Activated T-cell treated with anti-CD3 and anti-CD28 coated beads, Interleukin-2, amount 50 U/mL, for 4 hours (primary cell): ENCODE measurements at regions not wholly inside any gene's neighbourhood (a gene's known extent, or its start where the extent isn't known, plus 50 kb on each side); places are given as distances from the start of the nearest gene placed in this dataset.

Source experiments
- ATAC-seq, 2 donors: fragments of 200-7000 bp; cut with Tn5 transposase; one replicate each; pipeline ENCODE4 v1.10.0; 2021
- DNase-seq: peaks from one replicate; pipeline ENCODE4 v3.0.0-alpha.2; 2020
- H3K27me3 Mint-ChIP-seq: one replicate; pipeline ENCODE4 v1.8.0; 2021; ENCODE audit warnings: low read depth, mixed read lengths
- H3K36me3 Mint-ChIP-seq: one replicate; pipeline ENCODE4 v1.8.0; 2022; ENCODE audit warnings: mixed read lengths; ENCODE audit not compliant: insufficient read depth
- H3K4me1 Mint-ChIP-seq: one replicate; pipeline ENCODE4 v1.8.0; 2021; ENCODE audit warnings: low read depth, mixed read lengths
- H3K4me3 Mint-ChIP-seq: one replicate; pipeline ENCODE4 v1.8.0; 2021; ENCODE audit warnings: mild to moderate bottlenecking, moderate library complexity, mixed read lengths
- H3K9me3 Mint-ChIP-seq: one replicate; pipeline ENCODE4 v1.8.0; 2021; ENCODE audit warnings: mixed read lengths

DNA sequence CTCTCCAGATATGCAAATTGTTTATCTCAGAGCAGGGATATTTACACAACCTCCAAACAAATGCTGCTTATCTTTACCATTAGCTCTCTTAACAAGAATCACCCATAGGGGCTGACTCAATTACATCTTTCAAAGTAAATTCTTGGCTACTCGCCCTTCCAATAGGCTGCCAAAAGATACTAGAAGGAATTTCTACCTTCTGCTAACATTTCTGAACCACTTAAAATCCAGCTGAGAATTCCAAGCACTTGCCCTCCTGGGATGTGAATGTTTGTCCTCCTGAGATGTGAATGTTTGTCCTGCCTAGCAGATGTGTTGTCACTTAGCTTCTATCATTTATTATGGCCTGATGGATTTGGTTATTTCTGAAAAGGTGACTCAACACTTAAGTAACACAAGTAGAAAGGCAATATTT, 388.0 kb downstream of the GJA1 start:
- Mint-ChIP-seq H3K9me3 (peaks cover 23% of the 10 kb centered on the region), H3K4me3 (no peak overlapping the region), H3K4me1 (no peaks in the 10 kb centered on the region), H3K27me3 (no peaks in the 10 kb centered on the region), H3K36me3 (no peaks in the 10 kb centered on the region)
- DNase-seq (no peak), ATAC-seq (no peak)

DNA sequence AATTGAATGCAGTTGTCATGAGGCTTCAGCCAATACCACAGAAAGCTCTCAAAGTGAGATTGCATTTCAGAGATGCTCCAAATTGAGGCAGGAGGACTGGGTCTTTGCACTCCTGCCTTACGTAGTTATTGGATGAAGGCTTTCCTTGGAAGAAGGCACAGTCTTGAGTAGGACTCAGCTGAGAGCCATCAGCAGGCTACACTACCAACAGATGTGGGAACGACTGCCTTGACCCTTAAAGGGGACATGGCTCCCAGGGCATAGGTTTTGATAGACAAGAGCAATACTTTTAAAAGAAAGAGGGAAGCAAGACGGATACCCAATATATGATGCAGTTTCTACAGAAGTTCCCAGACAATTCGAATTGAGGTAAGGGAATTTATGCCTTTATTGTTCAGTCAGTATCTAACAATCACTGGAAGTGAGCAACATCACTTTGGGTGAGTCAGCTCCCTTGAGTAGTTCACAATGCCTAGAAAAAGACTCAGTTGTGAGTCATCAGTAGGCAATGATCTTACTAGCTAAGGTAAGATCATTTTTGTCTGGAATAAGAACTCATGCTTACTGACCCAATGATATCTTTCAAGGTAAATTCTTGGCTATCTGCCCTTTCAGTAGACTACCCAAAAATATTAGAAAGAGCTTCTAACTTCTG, 390.8 kb downstream of the GJA1 start:
- H3K36me3 Mint-ChIP-seq = no peaks in the 10 kb centered on the region
- ATAC-seq (peak; percentile 62 to 67), DNase-seq (no peak)
- H3K4me3 Mint-ChIP-seq = no peak overlapping the region
- no peaks in the 10 kb centered on the region for H3K4me1 Mint-ChIP-seq
- no peaks in the 10 kb centered on the region for H3K27me3 Mint-ChIP-seq
- H3K9me3 Mint-ChIP-seq = peaks cover 6% of the 10 kb centered on the region

DNA sequence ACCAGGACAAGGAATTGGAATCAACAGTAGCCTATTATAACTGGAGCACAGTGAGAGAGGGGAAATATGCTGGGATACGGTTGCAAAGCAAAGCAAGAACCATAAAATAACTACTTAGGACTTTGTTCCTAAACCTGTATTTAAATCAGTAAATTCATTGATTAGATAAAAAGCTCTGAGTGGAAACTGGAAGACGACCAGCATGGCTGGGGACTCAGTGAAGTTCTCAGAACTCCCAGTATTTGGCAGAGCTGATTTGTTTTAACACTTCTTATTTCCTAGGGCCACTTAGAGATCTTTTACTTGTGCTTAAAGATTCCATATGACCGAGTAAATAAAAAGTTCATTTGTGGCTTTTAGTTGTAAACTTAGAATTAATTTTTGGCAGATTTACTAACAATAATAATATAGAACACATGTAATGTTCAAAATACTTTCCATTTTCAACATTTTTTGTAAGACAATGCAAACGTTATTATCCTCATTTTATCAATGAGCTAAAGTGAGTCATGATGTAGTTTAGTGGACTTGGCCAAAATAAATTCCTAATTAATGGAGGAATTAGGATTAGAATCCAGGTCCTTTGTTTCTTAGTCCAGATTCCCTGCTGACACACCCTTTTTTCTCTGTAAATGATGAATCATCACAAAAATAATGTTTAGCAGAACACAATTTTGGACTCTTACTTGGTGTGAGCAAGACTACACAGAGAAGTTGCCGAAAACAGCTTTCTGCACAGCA, 392.9 kb downstream of the GJA1 start:
- Mint-ChIP-seq H3K4me1 (no peaks in the 10 kb centered on the region), H3K9me3 (no peaks in the 10 kb centered on the region), H3K4me3 (no peak overlapping the region), H3K27me3 (no peaks in the 10 kb centered on the region), H3K36me3 (no peaks in the 10 kb centered on the region)
- ATAC-seq = no peak
- no peak for DNase-seq

DNA sequence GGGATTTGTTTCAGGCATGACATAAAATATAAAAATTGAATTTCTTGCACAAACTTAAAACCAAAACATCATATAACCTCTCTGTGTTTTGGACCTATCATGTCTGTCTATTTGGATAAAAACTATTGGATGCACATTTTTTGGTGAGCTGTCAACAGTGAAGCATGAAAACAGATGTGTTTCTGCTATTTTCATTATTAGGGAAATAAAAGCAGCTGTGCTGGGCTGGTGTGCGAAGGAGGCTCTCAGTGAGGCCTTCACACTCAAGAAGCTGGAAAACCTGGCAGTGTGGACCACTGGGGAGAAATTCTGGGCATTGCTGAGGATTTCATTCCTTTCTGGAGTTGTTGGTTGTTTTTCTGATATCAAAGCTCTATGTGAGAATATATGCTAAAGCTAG, 395.3 kb downstream of the GJA1 start:
- H3K36me3 Mint-ChIP-seq = no peaks in the 10 kb centered on the region
- H3K4me1 Mint-ChIP-seq = no peaks in the 10 kb centered on the region

DNA sequence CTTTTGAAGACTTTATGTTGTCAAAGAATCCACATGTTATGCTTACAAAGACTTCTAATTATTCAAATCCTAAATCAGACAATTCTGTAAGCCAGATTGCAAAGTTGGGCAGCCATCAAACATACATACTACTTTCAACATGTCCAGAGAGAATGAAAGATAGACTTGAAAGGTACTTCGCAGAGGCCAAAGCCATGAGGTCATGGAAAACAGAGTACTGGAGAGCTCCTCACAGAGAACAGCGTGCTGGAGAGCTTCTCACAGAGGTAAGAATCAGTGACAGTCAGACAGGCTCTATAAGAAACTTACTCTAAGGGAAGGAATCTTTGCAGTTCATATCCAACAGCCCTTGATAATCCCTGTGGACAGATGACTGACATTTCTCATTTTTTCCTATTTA, 400.2 kb downstream of the GJA1 start:
- Mint-ChIP-seq H3K4me3 (no peak overlapping the region), H3K36me3 (no peaks in the 10 kb centered on the region), H3K27me3 (no peaks in the 10 kb centered on the region), H3K9me3 (peaks cover 4% of the 10 kb centered on the region), H3K4me1 (peaks cover 7% of the 10 kb centered on the region)
- ATAC-seq (no peak), DNase-seq (no peak)

More for the DNA sequence above, 395.3 kb downstream of the GJA1 start:
- Mint-ChIP-seq H3K9me3 (peaks cover 4% of the 10 kb centered on the region), H3K4me3 (no peak overlapping the region), H3K27me3 (no peaks in the 10 kb centered on the region)
- ATAC-seq (no peak), DNase-seq (no peak)

DNA sequence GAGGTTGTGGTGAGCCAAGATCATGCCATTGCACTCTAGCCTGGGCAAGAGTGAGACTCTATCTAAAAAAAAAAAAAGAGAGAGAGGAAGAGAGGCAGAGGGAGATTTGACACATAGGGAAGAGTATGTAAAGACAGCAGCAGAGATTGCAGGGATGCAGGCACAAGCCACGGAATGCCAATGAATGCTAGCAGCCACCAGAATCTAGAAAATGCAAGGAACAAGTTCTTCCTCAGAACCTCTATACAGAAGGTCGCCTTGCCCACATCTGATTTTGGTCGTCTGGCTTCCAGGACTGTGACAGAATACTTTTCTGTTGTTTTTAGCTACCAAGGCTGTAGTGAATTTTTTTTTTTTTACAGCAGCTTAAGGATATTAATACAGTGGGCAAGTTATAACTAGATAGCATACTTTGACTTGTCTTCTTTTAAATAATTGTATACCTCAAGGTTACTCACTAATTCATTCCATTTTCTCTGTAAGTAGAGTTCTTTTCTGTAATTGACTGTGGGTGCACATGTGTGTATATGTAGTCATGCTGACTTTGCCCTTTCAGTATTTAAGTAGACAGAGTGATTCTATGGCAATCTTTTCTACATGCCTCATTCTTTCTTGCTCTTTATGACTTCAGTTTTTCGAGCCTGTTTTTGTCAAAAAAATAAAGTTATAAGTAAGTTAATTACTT, 402.2 kb downstream of the GJA1 start:
- ATAC-seq = no peak
- peaks cover 4% of the 10 kb centered on the region for H3K9me3 Mint-ChIP-seq
- H3K4me3 Mint-ChIP-seq = no peak overlapping the region

DNA sequence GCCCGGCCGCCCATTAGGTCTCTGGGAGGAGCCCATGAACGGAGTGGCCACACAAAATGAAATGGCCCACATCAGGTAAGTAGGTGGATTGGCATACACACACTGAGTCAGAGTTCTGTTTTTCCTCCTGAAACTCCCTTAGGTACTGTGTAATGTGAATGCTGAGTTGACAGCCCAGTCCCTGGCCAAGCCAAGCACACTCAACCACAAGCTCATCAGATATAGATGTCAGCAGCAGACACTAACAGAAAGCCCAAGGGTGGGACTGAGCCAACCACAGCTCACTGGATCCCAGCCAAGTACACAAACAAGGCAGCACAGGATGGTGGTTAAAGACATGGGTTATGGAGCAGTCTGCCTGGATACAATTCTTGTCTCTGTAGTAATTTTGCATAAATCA, 403.4 kb downstream of the GJA1 start:
- Mint-ChIP-seq H3K36me3 (no peaks in the 10 kb centered on the region), H3K9me3 (peaks cover 4% of the 10 kb centered on the region), H3K27me3 (no peaks in the 10 kb centered on the region), H3K4me3 (no peak overlapping the region), H3K4me1 (peaks cover 7% of the 10 kb centered on the region)
- ATAC-seq = no peak
- DNase-seq = no peak

More for the DNA sequence above, 402.2 kb downstream of the GJA1 start:
- peaks cover 7% of the 10 kb centered on the region for H3K4me1 Mint-ChIP-seq
- DNase-seq = no peak
- H3K36me3 Mint-ChIP-seq = no peaks in the 10 kb centered on the region
- H3K27me3 Mint-ChIP-seq = no peaks in the 10 kb centered on the region

DNA sequence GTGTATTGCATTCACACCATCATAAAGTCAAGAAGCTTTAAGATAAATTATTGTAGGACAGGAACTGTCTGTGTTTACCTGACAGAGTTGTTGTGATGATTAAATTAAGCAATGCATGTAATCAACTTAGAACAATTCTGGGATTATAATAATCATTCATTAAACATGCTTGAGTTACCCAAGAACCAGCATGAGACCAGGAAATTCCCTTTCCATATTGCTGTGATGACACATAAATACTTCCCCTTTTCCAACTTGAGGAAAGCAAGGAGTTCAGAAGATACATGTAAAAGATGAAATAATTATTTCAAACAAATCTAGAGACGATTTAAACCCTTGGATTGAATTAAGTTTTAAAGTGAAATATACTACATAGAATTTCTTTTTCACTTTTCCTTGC, 404.4 kb downstream of the GJA1 start:
- H3K27me3 Mint-ChIP-seq = no peaks in the 10 kb centered on the region
- H3K4me1 Mint-ChIP-seq = peaks cover 10% of the 10 kb centered on the region
- ATAC-seq = no peak
- no peaks in the 10 kb centered on the region for H3K36me3 Mint-ChIP-seq
- no peak overlapping the region for H3K4me3 Mint-ChIP-seq
- no peak for DNase-seq
- peaks cover 2% of the 10 kb centered on the region for H3K9me3 Mint-ChIP-seq

DNA sequence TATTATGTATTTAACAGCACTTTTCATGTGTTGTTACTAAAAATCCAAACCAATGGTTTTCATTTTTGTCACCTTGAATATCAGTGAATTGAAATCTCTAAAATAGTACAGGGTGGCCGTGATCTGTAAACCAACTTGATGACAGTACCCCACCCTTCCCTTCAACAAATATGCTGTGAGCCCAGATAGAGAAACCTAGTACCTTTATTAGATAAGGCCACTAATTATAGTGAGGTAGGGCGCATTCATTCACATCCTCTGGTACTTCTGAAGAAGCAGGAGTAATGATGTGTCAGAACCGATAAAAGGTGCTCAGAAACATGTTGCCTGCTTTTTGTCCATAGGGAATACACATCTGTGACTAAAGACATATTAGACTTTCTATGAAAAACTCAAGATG, 409.5 kb downstream of the GJA1 start:
- Mint-ChIP-seq H3K4me1 (peaks cover 5% of the 10 kb centered on the region), H3K4me3 (no peak overlapping the region), H3K27me3 (no peaks in the 10 kb centered on the region), H3K9me3 (no peaks in the 10 kb centered on the region), H3K36me3 (no peaks in the 10 kb centered on the region)
- DNase-seq (no peak), ATAC-seq (no peak)

DNA sequence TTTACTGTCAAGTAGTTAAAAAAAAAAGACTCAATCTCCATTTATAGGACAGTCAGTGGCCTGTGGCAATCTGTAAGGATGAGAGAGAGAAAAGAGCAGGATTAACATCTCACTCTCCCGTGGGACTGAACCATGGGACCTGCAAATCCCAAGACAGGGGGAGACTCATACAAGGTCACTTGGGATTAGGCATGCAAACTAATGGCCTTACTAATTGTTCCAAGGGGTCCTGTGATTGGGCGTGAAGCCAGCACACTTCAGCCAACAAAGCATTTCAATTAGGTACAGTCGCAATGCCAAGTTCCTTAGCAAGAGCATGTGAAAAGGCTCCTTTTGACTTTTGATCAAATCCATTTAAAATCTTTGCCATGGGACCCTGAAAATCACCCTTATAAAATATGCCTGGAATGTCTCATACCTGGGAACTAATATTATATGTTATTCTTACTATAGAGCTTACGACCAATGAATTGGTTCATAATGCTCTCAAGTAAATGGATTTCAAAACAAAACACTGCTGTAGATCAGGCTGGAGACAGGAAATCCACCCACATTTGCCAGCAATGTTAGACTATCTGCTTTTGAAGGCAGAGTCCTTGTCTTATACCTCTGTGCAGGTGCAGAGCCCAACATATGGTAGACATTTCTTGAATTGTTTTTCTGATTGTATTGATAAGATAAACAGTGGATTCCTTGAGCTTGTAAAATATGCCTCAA, 412.5 kb downstream of the GJA1 start:
- Mint-ChIP-seq H3K4me3 (no peak overlapping the region), H3K36me3 (no peaks in the 10 kb centered on the region), H3K9me3 (no peaks in the 10 kb centered on the region), H3K27me3 (no peaks in the 10 kb centered on the region), H3K4me1 (peaks cover 5% of the 10 kb centered on the region)
- DNase-seq (no peak), ATAC-seq (no peak)

DNA sequence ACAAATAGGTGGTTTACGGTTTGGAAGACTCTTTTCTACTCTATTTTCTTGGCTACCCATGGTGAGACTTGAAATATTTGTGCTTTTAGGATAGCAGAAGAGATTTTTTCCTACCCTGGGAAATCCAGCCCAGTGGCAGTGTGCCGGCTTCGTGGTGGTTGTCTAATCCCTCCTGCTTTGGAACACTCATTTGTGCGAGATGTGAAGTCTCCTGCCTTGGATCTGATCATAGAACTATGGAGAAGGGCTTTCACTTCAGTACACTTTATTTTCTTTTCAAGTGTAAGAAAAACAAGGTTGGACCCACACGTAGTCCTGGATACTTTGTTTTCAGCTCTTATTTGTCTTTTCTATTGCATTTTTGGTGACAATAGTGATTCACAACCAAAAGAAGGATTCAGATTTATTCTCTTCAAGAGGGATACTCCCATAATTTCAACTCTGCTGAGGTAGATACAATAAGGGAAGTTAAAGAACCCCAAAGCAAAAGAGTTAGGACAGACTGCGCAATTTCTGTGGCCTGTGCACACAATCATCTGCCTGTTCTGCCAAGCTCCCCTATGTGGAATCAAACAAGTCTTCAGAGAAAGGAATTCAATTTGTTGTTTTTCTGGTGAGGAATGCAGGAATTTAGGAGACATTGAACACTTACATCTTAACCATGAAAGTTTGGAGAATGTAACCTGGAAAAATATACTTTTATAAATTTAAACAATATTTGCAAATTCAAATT, 413.2 kb downstream of the GJA1 start:
- Mint-ChIP-seq H3K36me3 (no peaks in the 10 kb centered on the region), H3K27me3 (no peaks in the 10 kb centered on the region), H3K4me1 (peaks cover 5% of the 10 kb centered on the region), H3K9me3 (no peaks in the 10 kb centered on the region), H3K4me3 (no peak overlapping the region)
- ATAC-seq = no peak
- DNase-seq = no peak

DNA sequence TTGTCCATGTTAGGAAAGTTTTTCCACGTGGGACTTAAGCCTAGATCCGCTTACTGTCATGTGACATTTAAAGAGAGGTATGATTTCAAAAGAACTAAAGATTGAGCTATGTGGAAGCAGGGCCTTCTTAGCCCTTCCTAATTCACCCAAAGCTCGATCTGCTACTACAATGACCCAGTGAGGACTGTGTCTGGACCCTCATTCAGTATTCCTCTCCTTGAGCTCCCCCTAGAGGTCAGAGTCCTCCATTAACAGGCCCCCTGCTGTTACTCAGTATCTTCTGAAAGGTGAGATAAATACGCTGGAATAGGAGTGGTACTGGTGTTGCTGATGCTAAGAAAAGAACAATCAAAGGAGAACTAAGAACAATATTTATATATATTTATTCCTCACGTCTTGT, 414.0 kb downstream of the GJA1 start:
- ATAC-seq (peak; percentile 54 to 62), DNase-seq (no peak)
- Mint-ChIP-seq H3K4me1 (peaks cover 3% of the 10 kb centered on the region), H3K36me3 (no peaks in the 10 kb centered on the region), H3K27me3 (no peaks in the 10 kb centered on the region), H3K4me3 (no peak overlapping the region), H3K9me3 (no peaks in the 10 kb centered on the region)

DNA sequence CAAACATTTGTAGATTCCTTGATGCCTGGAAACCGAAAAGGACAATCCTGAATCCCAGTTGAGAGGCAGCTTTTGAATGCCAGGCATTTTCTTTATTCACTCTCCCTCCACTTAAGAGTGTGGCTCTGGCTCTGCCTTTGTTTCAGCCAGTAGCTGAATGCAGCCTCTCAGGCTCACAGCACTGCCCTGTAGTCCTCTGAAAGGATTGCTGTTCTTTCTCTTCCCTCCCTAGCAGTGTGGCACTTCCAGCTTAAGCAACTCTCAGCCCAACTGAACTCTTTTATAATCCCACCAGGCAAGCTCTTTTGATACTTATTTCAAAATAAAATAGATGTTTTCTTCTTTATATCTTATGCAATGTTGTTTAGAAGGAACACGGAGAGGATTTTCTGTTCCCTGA, 415.6 kb downstream of the GJA1 start:
- no peak overlapping the region for H3K4me3 Mint-ChIP-seq
- H3K36me3 Mint-ChIP-seq = no peaks in the 10 kb centered on the region
- no peak for DNase-seq
- H3K27me3 Mint-ChIP-seq = no peaks in the 10 kb centered on the region
- H3K9me3 Mint-ChIP-seq = no peaks in the 10 kb centered on the region
- no peak for ATAC-seq
- peaks cover 3% of the 10 kb centered on the region for H3K4me1 Mint-ChIP-seq

DNA sequence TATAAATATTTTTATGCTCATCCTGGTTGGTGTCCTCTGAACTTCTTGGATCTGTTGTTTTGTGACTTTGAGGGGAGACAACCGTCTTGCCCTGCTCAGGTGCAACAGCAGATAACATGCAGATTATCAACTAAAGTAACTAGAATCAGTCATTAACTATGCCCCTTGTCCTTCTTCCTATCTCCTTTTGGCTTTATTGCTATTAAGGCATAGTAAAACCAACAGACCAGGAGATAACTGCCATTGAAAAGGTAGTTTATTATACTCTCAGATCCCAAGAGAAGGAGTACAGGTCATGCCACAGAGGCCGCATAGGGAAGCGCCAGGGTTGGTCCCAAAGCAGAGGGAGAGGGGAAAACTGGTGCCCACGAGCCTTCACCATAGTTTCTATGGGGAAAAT, 418.2 kb downstream of the GJA1 start:
- Mint-ChIP-seq H3K4me1 (no peaks in the 10 kb centered on the region), H3K4me3 (no peak overlapping the region), H3K36me3 (no peaks in the 10 kb centered on the region), H3K9me3 (no peaks in the 10 kb centered on the region), H3K27me3 (no peaks in the 10 kb centered on the region)
- DNase-seq (no peak), ATAC-seq (no peak)
